ENCODE measurements at regions not wholly inside any gene's neighbourhood (a gene's known extent, or its start where the extent isn't known, plus 50 kb on each side); places are given as distances from the start of the nearest gene placed in this dataset.

DNA sequence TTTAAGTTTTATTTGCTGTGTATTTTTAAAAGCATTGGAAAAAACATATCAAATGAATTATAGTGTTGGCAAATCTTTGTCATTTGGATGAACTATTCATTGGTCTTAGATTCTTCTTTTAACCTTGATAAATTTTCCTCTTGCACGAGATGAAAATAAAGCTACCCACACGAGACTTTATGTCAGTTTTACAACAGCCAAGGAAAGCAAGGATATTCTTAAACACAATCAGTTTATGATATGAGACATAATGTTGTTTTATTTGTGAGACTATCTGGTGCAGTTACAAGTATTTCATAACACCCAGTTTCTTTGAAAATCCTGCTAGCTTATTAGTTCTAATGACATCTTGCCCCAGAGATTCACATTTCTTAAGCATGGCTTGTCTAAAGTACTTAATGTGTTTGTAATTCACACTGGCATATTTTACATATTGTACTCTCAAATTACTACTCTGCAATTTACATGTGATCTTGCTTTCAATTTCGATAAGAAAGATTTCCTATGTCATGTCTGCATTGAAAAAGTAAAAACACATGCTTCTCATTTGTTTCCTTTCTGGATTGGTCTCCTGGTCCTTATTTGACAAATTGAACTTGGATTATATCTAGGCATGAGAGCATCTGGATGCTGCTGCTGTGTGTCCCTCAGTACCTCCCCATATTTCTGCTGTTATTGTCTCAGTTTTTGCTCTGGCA, 955.5 kb upstream of the PCDH9 start:
- TF ChIP-seq POLR2A (IDR thresholded peaks at IDR 0.05) = no peak
- TF ChIP-seq, protein P1, sequence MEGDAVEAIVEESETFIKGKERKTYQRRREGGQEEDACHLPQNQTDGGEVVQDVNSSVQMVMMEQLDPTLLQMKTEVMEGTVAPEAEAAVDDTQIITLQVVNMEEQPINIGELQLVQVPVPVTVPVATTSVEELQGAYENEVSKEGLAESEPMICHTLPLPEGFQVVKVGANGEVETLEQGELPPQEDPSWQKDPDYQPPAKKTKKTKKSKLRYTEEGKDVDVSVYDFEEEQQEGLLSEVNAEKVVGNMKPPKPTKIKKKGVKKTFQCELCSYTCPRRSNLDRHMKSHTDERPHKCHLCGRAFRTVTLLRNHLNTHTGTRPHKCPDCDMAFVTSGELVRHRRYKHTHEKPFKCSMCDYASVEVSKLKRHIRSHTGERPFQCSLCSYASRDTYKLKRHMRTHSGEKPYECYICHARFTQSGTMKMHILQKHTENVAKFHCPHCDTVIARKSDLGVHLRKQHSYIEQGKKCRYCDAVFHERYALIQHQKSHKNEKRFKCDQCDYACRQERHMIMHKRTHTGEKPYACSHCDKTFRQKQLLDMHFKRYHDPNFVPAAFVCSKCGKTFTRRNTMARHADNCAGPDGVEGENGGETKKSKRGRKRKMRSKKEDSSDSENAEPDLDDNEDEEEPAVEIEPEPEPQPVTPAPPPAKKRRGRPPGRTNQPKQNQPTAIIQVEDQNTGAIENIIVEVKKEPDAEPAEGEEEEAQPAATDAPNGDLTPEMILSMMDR (IDR thresholded peaks at IDR 0.05 in 8 of 11, conservative IDR thresholded peaks at IDR 0.05 in 3 of 11) = no peak
- no peak for TF ChIP-seq POLR2AphosphoS5 (IDR thresholded peaks at IDR 0.05)

Measured in spleen (tissue), 7 donors.